Muscle layer of duodenum (tissue), 2 donors: ENCODE measurements at regions not wholly inside any gene's neighbourhood (a gene's known extent, or its start where the extent isn't known, plus 50 kb on each side); places are given as distances from the start of the nearest gene placed in this dataset.
"Not testable (repeated sequence)": the region's sequence is repeated elsewhere in the genome, so short reads cannot be mapped to it uniquely, and the experiment has no call there.

Experiments
- H3K27ac ChIP-seq: one replicate; pipeline ENCODE4 v1.7.0; 2013; ENCODE audit warnings: mild to moderate bottlenecking, low read length
- H3K27me3 ChIP-seq: one replicate; pipeline ENCODE4 v1.7.0; 2013; ENCODE audit warnings: low read depth, mild to moderate bottlenecking, control low read depth, low read length
- H3K36me3 ChIP-seq, 2 donors: one replicate each; pipeline ENCODE4 v1.7.0; 2013; ENCODE audit warnings: low read length in 2 of 2, control low read depth in 1 of 2, mild to moderate bottlenecking in 1 of 2; ENCODE audit not compliant: insufficient read depth in 2 of 2, control insufficient read depth in 1 of 2
- H3K4me1 ChIP-seq, 2 donors: one replicate each; pipeline ENCODE4 v1.7.0; 2013; ENCODE audit warnings: low read length in 2 of 2, mild to moderate bottlenecking in 2 of 2, control low read depth in 1 of 2, moderate library complexity in 1 of 2; ENCODE audit not compliant: insufficient read depth in 2 of 2, control insufficient read depth in 1 of 2
- H3K4me3 ChIP-seq, 2 donors: one replicate each; pipeline ENCODE4 v1.7.0; 2013; ENCODE audit warnings: low read length in 2 of 2, low read depth in 1 of 2, mild to moderate bottlenecking in 1 of 2
- H3K9me3 ChIP-seq, 2 donors: one replicate each; pipeline ENCODE4 v1.7.0; 2013; ENCODE audit warnings: low read length in 2 of 2, control low read depth in 1 of 2, mild to moderate bottlenecking in 1 of 2; ENCODE audit not compliant: control insufficient read depth in 1 of 2
- donor health status: healthy.

GRCh38 chr6:168179702-168180382 lies 100.8 kb upstream of the FRMD1 start:
- Histone ChIP-seq H3K9me3 (no peaks in the 10 kb centered on the region), H3K27ac (no peak overlapping the region), H3K36me3 (no peaks in the 10 kb centered on the region), H3K4me3 (no peak overlapping the region), H3K27me3 (no peaks in the 10 kb centered on the region), H3K4me1 (no peaks in the 10 kb centered on the region)

- H3K27me3 ChIP-seq, result no peaks in the 10 kb centered on the region
- H3K27ac ChIP-seq, result no peak overlapping the region
- no peaks in the 10 kb centered on the region for H3K36me3 ChIP-seq
- no peaks in the 10 kb centered on the region for H3K9me3 ChIP-seq
- no peak overlapping the region for H3K4me3 ChIP-seq
- H3K4me1 ChIP-seq, result no peaks in the 10 kb centered on the region
Measured at GRCh38 chr6:168179133-168179532, 100.1 kb upstream of the FRMD1 start.

- H3K27me3 ChIP-seq, result no peaks in the 10 kb centered on the region
Measured at GRCh38 chr6:168177103-168177891, 98.3 kb upstream of the FRMD1 start.

GRCh38 chr6:168171673-168172353 lies 92.8 kb upstream of the FRMD1 start:
- H3K36me3 ChIP-seq, result no peaks in the 10 kb centered on the region
- H3K4me3 ChIP-seq, result no peak overlapping the region
- H3K9me3 ChIP-seq, result no peaks in the 10 kb centered on the region
- H3K27ac ChIP-seq, result no peak overlapping the region
- no peaks in the 10 kb centered on the region for H3K27me3 ChIP-seq
- no peaks in the 10 kb centered on the region for H3K4me1 ChIP-seq

More at GRCh38 chr6:168177103-168177891, 98.3 kb upstream of the FRMD1 start:
- Histone ChIP-seq H3K4me3 (no peak overlapping the region), H3K36me3 (no peaks in the 10 kb centered on the region), H3K27ac (no peak overlapping the region), H3K9me3 (no peaks in the 10 kb centered on the region), H3K4me1 (no peaks in the 10 kb centered on the region)

- Histone ChIP-seq H3K27ac (no peak overlapping the region), H3K27me3 (no peaks in the 10 kb centered on the region), H3K9me3 (no peaks in the 10 kb centered on the region), H3K4me1 (no peaks in the 10 kb centered on the region), H3K4me3 (no peak overlapping the region), H3K36me3 (no peaks in the 10 kb centered on the region)
Measured at GRCh38 chr6:168170841-168171601, 92.0 kb upstream of the FRMD1 start.

- no peaks in the 10 kb centered on the region for H3K27me3 ChIP-seq
- no peaks in the 10 kb centered on the region for H3K9me3 ChIP-seq
- H3K4me1 ChIP-seq, result no peaks in the 10 kb centered on the region
- no peak overlapping the region for H3K4me3 ChIP-seq
- H3K27ac ChIP-seq, result no peak overlapping the region
- no peaks in the 10 kb centered on the region for H3K36me3 ChIP-seq
Measured at GRCh38 chr6:168169624-168170023, 90.6 kb upstream of the FRMD1 start.

GRCh38 chr6:168168936-168169335 lies 89.9 kb upstream of the FRMD1 start:
- H3K36me3 ChIP-seq, H3K4me3 ChIP-seq, H3K27me3 ChIP-seq, H3K4me1 ChIP-seq, H3K9me3 ChIP-seq, H3K27ac ChIP-seq: not testable (repeated sequence)

GRCh38 chr6:168168330-168168729 lies 89.3 kb upstream of the FRMD1 start:
- H3K27ac ChIP-seq, result not testable (repeated sequence)

GRCh38 chr6:168167431-168168315 lies 88.7 kb upstream of the FRMD1 start:
- H3K4me3 ChIP-seq, result no peak overlapping the region
- no peaks in the 10 kb centered on the region for H3K27me3 ChIP-seq
- no peak overlapping the region for H3K27ac ChIP-seq
- H3K9me3 ChIP-seq, result no peaks in the 10 kb centered on the region
- no peaks in the 10 kb centered on the region for H3K36me3 ChIP-seq
- peaks cover 0 to 10% of the 10 kb centered on the region in 2 donors for H3K4me1 ChIP-seq

More at GRCh38 chr6:168168330-168168729, 89.3 kb upstream of the FRMD1 start:
- H3K27me3 ChIP-seq, H3K4me3 ChIP-seq, H3K36me3 ChIP-seq, H3K9me3 ChIP-seq, H3K4me1 ChIP-seq: not testable (repeated sequence)

GRCh38 chr6:168166627-168167026 lies 87.6 kb upstream of the FRMD1 start:
- H3K36me3 ChIP-seq, result no peaks in the 10 kb centered on the region
- no peaks in the 10 kb centered on the region for H3K9me3 ChIP-seq
- no peaks in the 10 kb centered on the region for H3K27me3 ChIP-seq
- no peak overlapping the region for H3K27ac ChIP-seq
- peaks cover 0 to 10% of the 10 kb centered on the region in 2 donors for H3K4me1 ChIP-seq
- H3K4me3 ChIP-seq, result no peak overlapping the region
